ENCODE measurements at regions not wholly inside any gene's neighbourhood (a gene's known extent, or its start where the extent isn't known, plus 50 kb on each side); places are given as distances from the start of the nearest gene placed in this dataset.

GRCh38 chr18:8952769-8953760 is 149.4 kb upstream of the NDUFV2 start (continued):
- TF ChIP-seq CHAMP1 (IDR thresholded peaks at IDR 0.05): no peak
- no peak for TF ChIP-seq BRF1 (IDR thresholded peaks at IDR 0.05; ENCODE audit: borderline replicate concordance, extremely low read depth, insufficient read length)
- TF ChIP-seq SAP30 (IDR thresholded peaks at IDR 0.05; ENCODE audit: borderline replicate concordance, insufficient read depth, low read depth, low read length, poor library complexity, severe bottlenecking): no peak
- TF ChIP-seq AFF4 (CRISPR knock-in tag; IDR thresholded peaks at IDR 0.05): no peak
- no peak for TF ChIP-seq SAFB2 (IDR thresholded peaks at IDR 0.05; ENCODE audit: borderline replicate concordance, low read depth, low read length, severe bottlenecking)
- TF ChIP-seq CREM (IDR thresholded peaks at IDR 0.05; ENCODE audit: low read depth): no peak
- TF ChIP-seq THAP12 (CRISPR knock-in tag; IDR thresholded peaks at IDR 0.05): no peak
- TF ChIP-seq ELF2 (CRISPR knock-in tag; IDR thresholded peaks at IDR 0.05): no peak
- TF ChIP-seq KDM1A (IDR thresholded peaks at IDR 0.05): 0 out of 4 replicates have a peak, but pooled peaks of 1 of the 2 experiments have one; percentile 31
- no peak for TF ChIP-seq HMGN3 (IDR thresholded peaks at IDR 0.05; ENCODE audit: borderline replicate concordance, extremely low read depth, insufficient read length, low read depth, low read length)
- TF ChIP-seq FOXP4 (CRISPR knock-in tag; IDR thresholded peaks at IDR 0.05; ENCODE audit: borderline replicate concordance): no peak
- no peak for TF ChIP-seq SPI1 (IDR thresholded peaks at IDR 0.05; ENCODE audit: borderline replicate concordance, low read depth, low read length)
- no peak for TF ChIP-seq ZFX (CRISPR knock-in tag; IDR thresholded peaks at IDR 0.05)
- no peak for TF ChIP-seq ZBTB1 (CRISPR knock-in tag; IDR thresholded peaks at IDR 0.05; ENCODE audit: borderline replicate concordance, low read depth)

All from K562 (cell line).